SK-N-SH (cell line): ENCODE measurements at regions not wholly inside any gene's neighbourhood (a gene's known extent, or its start where the extent isn't known, plus 50 kb on each side); places are given as distances from the start of the nearest gene placed in this dataset.
A peak's percentile ranks its signal among the peaks of the same experiment; 100 is the strongest.

ENCODE experiments used
- CTCF ChIA-PET: fragments of 300-600, 350-600 bp; formaldehyde crosslinking; extraction: SDS; loops from one replicate; lab custom pipeline; 2021; lab: Yijun Ruan, JAX
- POLR2A ChIA-PET: fragments of 350-600 bp; sonication (Branson Sonifier 250); formaldehyde crosslinking; extraction: SDS; loops from one replicate; lab custom pipeline; 2020; ENCODE audit warnings: antibody characterized with exemption, inconsistent platforms; lab: Yijun Ruan, JAX
- DNase-seq: peaks from one replicate; pipeline ENCODE4 v3.0.0; 2012
- H2AFZ ChIP-seq: fragments of 200-600 bp; sonication (generic); 2 replicates; pipeline ENCODE4 v1.8.1; 2016; ENCODE audit warnings: antibody characterized with exemption, mild to moderate bottlenecking, low read depth
- H3F3A ChIP-seq: fragments of 200-600 bp; sonication (generic); replicated peaks from 2 replicates; pipeline ENCODE3; 2016; ENCODE audit warnings: antibody characterized with exemption, mild to moderate bottlenecking; ENCODE audit not compliant: insufficient read depth
- H3K27ac ChIP-seq, 2 experiments: fragments of 200-500 bp in 1 of 2; fragments of 200-600 bp in 1 of 2; sonication (Bioruptor generic) in 1 of 2; sonication (generic), shearing (Covaris generic) in 1 of 2; 2 replicates each; pipeline versions ENCODE4 v1.5.1 to v1.6.1; 2014 to 2016; ENCODE audit warnings: low read depth in 2 of 2, inconsistent platforms in 1 of 2, low read length in 1 of 2, mild to moderate bottlenecking in 1 of 2, mixed read lengths in 1 of 2
- H3K27me3 ChIP-seq: fragments of 200-600 bp; sonication (generic), shearing (Covaris generic); 2 replicates; pipeline ENCODE4 v1.6.1; 2016; ENCODE audit warnings: mixed run types; ENCODE audit not compliant: insufficient read depth
- H3K36me3 ChIP-seq, 2 experiments: fragments of 200-500 bp in 1 of 2; fragments of 200-600 bp in 1 of 2; sonication (Bioruptor generic) in 1 of 2; sonication (generic) in 1 of 2; replicated peaks in 1 of 2; 2 replicates each; pipeline versions ENCODE3 to v1.5.1; 2014 to 2016; ENCODE audit warnings: low read length in 1 of 2, mild to moderate bottlenecking in 1 of 2; ENCODE audit not compliant: insufficient read depth in 2 of 2, control insufficient read depth in 1 of 2
- H3K4me1 ChIP-seq, 2 experiments: fragments of 200-500 bp in 1 of 2; fragments of 200-600 bp in 1 of 2; sonication (Bioruptor generic) in 1 of 2; sonication (generic), shearing (Covaris generic) in 1 of 2; 2 replicates each; pipeline versions ENCODE4 v1.5.1 to v1.6.1; 2014 to 2016; ENCODE audit warnings: low read depth in 1 of 2, low read length in 1 of 2, mixed run types in 1 of 2; ENCODE audit not compliant: insufficient read depth in 2 of 2, control insufficient read depth in 1 of 2
- H3K4me2 ChIP-seq: fragments of 200-600 bp; sonication (generic), shearing (Covaris generic); 2 replicates; pipeline ENCODE4 v1.6.1; 2017; ENCODE audit warnings: mixed run types
- H3K4me3 ChIP-seq, 2 experiments: fragments of 200-500 bp in 1 of 2; fragments of 200-600 bp in 1 of 2; sonication (Bioruptor generic) in 1 of 2; sonication (generic), shearing (Covaris generic) in 1 of 2; 2 replicates each; pipeline versions ENCODE4 v1.5.1 to v1.8.1; 2014 to 2016; ENCODE audit warnings: low read depth in 2 of 2, inconsistent platforms in 1 of 2, low read length in 1 of 2, mild to moderate bottlenecking in 1 of 2, mixed read lengths in 1 of 2, moderate library complexity in 1 of 2
- H3K79me2 ChIP-seq: fragments of 200-600 bp; sonication (generic); 2 replicates; pipeline ENCODE4 v1.8.1; 2017; ENCODE audit warnings: mild to moderate bottlenecking; ENCODE audit not compliant: insufficient read depth
- H3K9ac ChIP-seq: fragments of 200-600 bp; sonication (generic); 2 replicates; pipeline ENCODE4 v1.6.1; 2017; ENCODE audit warnings: mixed run types
- H3K9me2 ChIP-seq: fragments of 200-600 bp; sonication (generic); 2 replicates; pipeline ENCODE4 v1.6.1; 2017; ENCODE audit warnings: mixed run types
- H3K9me3 ChIP-seq: fragments of 200-600 bp; sonication (generic); 2 replicates; pipeline ENCODE4 v1.6.1; 2017; ENCODE audit warnings: mixed run types, mild to moderate bottlenecking, moderate library complexity
- H4K20me1 ChIP-seq: fragments of 200-600 bp; sonication (generic); 2 replicates; pipeline ENCODE4 v1.6.1; 2017; ENCODE audit warnings: mild to moderate bottlenecking, mixed run types; ENCODE audit not compliant: insufficient read depth
- CHD2 ChIP-seq: fragments of 150-350 bp; IDR thresholded peaks from 2 replicates; pipeline ENCODE4 v1.6.1; 2018; ENCODE audit warnings: low read length; ENCODE audit not compliant: partially characterized antibody
- CTCF ChIP-seq: fragments of 200-600 bp; sonication (generic); IDR thresholded peaks from 2 replicates; pipeline ENCODE4 v1.6.1; 2017; ENCODE audit warnings: antibody characterized with exemption, mild to moderate bottlenecking, moderate library complexity
- EZH2phosphoT487 ChIP-seq: fragments of 200-600 bp; sonication (generic); IDR thresholded peaks from 2 replicates; pipeline ENCODE4 v1.6.1; 2017; ENCODE audit warnings: low read depth, mixed run types, mild to moderate bottlenecking, antibody characterized with exemption, moderate library complexity, borderline replicate concordance
- FOSL2 ChIP-seq: IDR thresholded peaks from 2 replicates; pipeline ENCODE4 v1.4.0; 2012; ENCODE audit warnings: low read depth, mild to moderate bottlenecking, moderate library complexity, borderline replicate concordance
- FOXJ3 ChIP-seq: sonication (generic); formaldehyde crosslinking; IDR thresholded peaks from 2 replicates; pipeline ENCODE4 v1.5.1; 2020; ENCODE audit warnings: mild to moderate bottlenecking, missing genetic modification reagents
- FOXM1 ChIP-seq: IDR thresholded peaks from 2 replicates; pipeline ENCODE4 v1.4.0; 2012; ENCODE audit warnings: low read depth, mild to moderate bottlenecking
- MAX ChIP-seq: IDR thresholded peaks from 2 replicates; pipeline ENCODE4 v1.4.0; 2012; ENCODE audit warnings: low read depth
- PBX3 ChIP-seq: IDR thresholded peaks from 2 replicates; pipeline ENCODE4; 2012
- SIN3A ChIP-seq: IDR thresholded peaks from 2 replicates; pipeline ENCODE4 v1.6.1; 2012; ENCODE audit warnings: low read depth, mild to moderate bottlenecking, low read length, moderate library complexity, borderline replicate concordance
- TAF1 ChIP-seq: IDR thresholded peaks from 2 replicates; pipeline ENCODE4 v1.6.1; 2012; ENCODE audit warnings: low read depth, mild to moderate bottlenecking, low read length, moderate library complexity, borderline replicate concordance
- TCF12 ChIP-seq: IDR thresholded peaks from 2 replicates; pipeline ENCODE4 v1.4.0; 2012
- USF1 ChIP-seq: IDR thresholded peaks from 2 replicates; pipeline ENCODE4 v1.4.0; 2012; ENCODE audit warnings: low read depth, borderline replicate concordance
- USF2 ChIP-seq: fragments of 150-350 bp; IDR thresholded peaks from 2 replicates; pipeline ENCODE4 v1.6.1; 2017; ENCODE audit warnings: antibody characterized with exemption, low read length, low read depth, borderline replicate concordance
- WGBS: methylation state at CpG from one replicate; pipeline ENCODE4 v1.1.6; 2017; ENCODE audit warnings: low lambda C conversion rate; 5-methylcytosine and 5-hydroxymethylcytosine counted together

- Histone ChIP-seq H3K9me2 (no peaks in the 10 kb centered on the region), H3K27ac (no peak overlapping the region), H3K9ac (no peak overlapping the region), H3K9me3 (no peaks in the 10 kb centered on the region), H2AFZ (no peak overlapping the region), H3F3A (no peaks in the 10 kb centered on the region), H3K4me3 (no peak overlapping the region), H3K4me1 (no peaks in the 10 kb centered on the region), H3K79me2 (no peaks in the 10 kb centered on the region), H3K4me2 (no peak overlapping the region), H4K20me1 (no peaks in the 10 kb centered on the region), H3K36me3 (no peaks in the 10 kb centered on the region), H3K27me3 (no peaks in the 10 kb centered on the region)
- no peak for DNase-seq
- CTCF ChIA-PET: interaction anchor here (1.4 kb wide), 1 partner anchor 141 kb away, joined by 3 read pairs; no protein-coding TSS in a partner anchor
- 67% methylated on average over 2 of the region's 2 CpGs for WGBS
- TF ChIP-seq USF2: no peak
- no peak for TF ChIP-seq CHD2
- no peak for TF ChIP-seq FOXJ3 (CRISPR knock-in tag)
- TF ChIP-seq FOSL2: no peak
- TF ChIP-seq CTCF: no peak
- TF ChIP-seq PBX3: no peak
- POLR2A ChIA-PET: no interaction called here
Measured at GRCh38 chr3:177510693-177511216, 313.5 kb upstream of the TBL1XR1 start.

GRCh38 chr3:177512945-177513814 is 315.9 kb upstream of the TBL1XR1 start:
- H3K4me3 ChIP-seq: no peak overlapping the region
- ChIA-PET CTCF (interaction anchor here (0.6 kb wide), 1 partner anchor 14 kb away, joined by 3 read pairs; no protein-coding TSS in a partner anchor), POLR2A (no interaction called here)
- H3K79me2 ChIP-seq: no peaks in the 10 kb centered on the region
- no peak overlapping the region for H3K9ac ChIP-seq
- TF ChIP-seq TAF1 (no peak), TCF12 (no peak), FOXJ3 (CRISPR knock-in tag) (no peak), EZH2phosphoT487 (no peak), USF1 (no peak), MAX (no peak), SIN3A (no peak), FOXM1 (no peak)
- H3F3A ChIP-seq: peaks cover 4% of the 10 kb centered on the region
- no peaks in the 10 kb centered on the region for H3K9me3 ChIP-seq
- H3K36me3 ChIP-seq: no peaks in the 10 kb centered on the region
- H3K27me3 ChIP-seq: no peaks in the 10 kb centered on the region
- peaks cover 0 to 8% of the 10 kb centered on the region in 2 experiments; a peak in 1 of 4 replicates for H3K4me1 ChIP-seq
- 92% methylated on average over 6 of the region's 6 CpGs for WGBS
- no peak overlapping the region for H3K4me2 ChIP-seq
- H4K20me1 ChIP-seq: no peaks in the 10 kb centered on the region
- peak overlapping the region in 1 of 2 experiments; percentile 68; a peak in 1 of 4 replicates for H3K27ac ChIP-seq
- no peak for DNase-seq
- no peaks in the 10 kb centered on the region for H3K9me2 ChIP-seq
- H2AFZ ChIP-seq: no peak overlapping the region
